ENCODE measurements at regions not wholly inside any gene's neighbourhood (a gene's known extent, or its start where the extent isn't known, plus 50 kb on each side); places are given as distances from the start of the nearest gene placed in this dataset.
"Not testable (repeated sequence)": the region's sequence is repeated elsewhere in the genome, so short reads cannot be mapped to it uniquely, and the experiment has no call there.

- no peak for DNase-seq
Observed at GRCh38 chr5:23994581-23995370, 487.4 kb downstream of the PRDM9 start.

- DNase-seq, result no peak
Observed at GRCh38 chr5:23996525-23996924, 489.1 kb downstream of the PRDM9 start.

- no peak for DNase-seq
Observed at GRCh38 chr5:24005384-24005783, 498.0 kb downstream of the PRDM9 start.

- DNase-seq, result not testable (repeated sequence)
Observed at GRCh38 chr5:24017710-24018109, 510.3 kb downstream of the PRDM9 start.

GRCh38 chr5:24026288-24026687 lies 518.9 kb downstream of the PRDM9 start:
- no peak for DNase-seq

- DNase-seq, result no peak
Observed at GRCh38 chr5:24042688-24043087, 535.3 kb downstream of the PRDM9 start.

- DNase-seq, result no peak
Observed at GRCh38 chr5:24045046-24045445, 537.6 kb downstream of the PRDM9 start.

- DNase-seq, result no peak
Observed at GRCh38 chr5:24053737-24054136, 546.3 kb downstream of the PRDM9 start.

GRCh38 chr5:24059006-24059405 lies 551.6 kb downstream of the PRDM9 start:
- no peak for DNase-seq

- DNase-seq, result no peak
Observed at GRCh38 chr5:24059716-24060115, 552.3 kb downstream of the PRDM9 start.

- DNase-seq, result no peak
Observed at GRCh38 chr5:24065779-24066178, 558.4 kb downstream of the PRDM9 start.

GRCh38 chr5:24067208-24067607 lies 559.8 kb downstream of the PRDM9 start:
- DNase-seq, result no peak

- no peak for DNase-seq
Observed at GRCh38 chr5:24068524-24068923, 561.1 kb downstream of the PRDM9 start.

- no peak for DNase-seq
Observed at GRCh38 chr5:24073107-24073506, 565.7 kb downstream of the PRDM9 start.

- DNase-seq, result no peak
Observed at GRCh38 chr5:24080046-24080445, 564.7 kb downstream of the CDH10 start.

- no peak for DNase-seq
Observed at GRCh38 chr5:24094081-24094679, 550.6 kb downstream of the CDH10 start.

- no peak for DNase-seq
Observed at GRCh38 chr5:24102010-24102409, 542.8 kb downstream of the CDH10 start.

- DNase-seq, result no peak
Observed at GRCh38 chr5:24103451-24104023, 541.2 kb downstream of the CDH10 start.

GRCh38 chr5:24110004-24110615 lies 534.7 kb downstream of the CDH10 start:
- DNase-seq, result no peak

- DNase-seq, result no peak
Observed at GRCh38 chr5:24112420-24112819, 532.4 kb downstream of the CDH10 start.

GRCh38 chr5:24118351-24118750 lies 526.4 kb downstream of the CDH10 start:
- DNase-seq, result no peak

- DNase-seq, result no peak
Observed at GRCh38 chr5:24135536-24135935, 509.2 kb downstream of the CDH10 start.

GRCh38 chr5:24141046-24141445 lies 503.7 kb downstream of the CDH10 start:
- no peak for DNase-seq
